GM18870 (cell line): ENCODE measurements at regions not wholly inside any gene's neighbourhood (a gene's known extent, or its start where the extent isn't known, plus 50 kb on each side); places are given as distances from the start of the nearest gene placed in this dataset.

Experiments
- ATAC-seq: cut with Tn5 transposase; IDR thresholded peaks from one replicate; pipeline ENCODE4 v1.9.1; 2021; ENCODE audit warnings: moderate library complexity; ENCODE audit not compliant: unreplicated experiment

GRCh38 chr17:12287953-12288352, 267.3 kb downstream of the MAP2K4 start:
- ATAC-seq, result no peak

DNA sequence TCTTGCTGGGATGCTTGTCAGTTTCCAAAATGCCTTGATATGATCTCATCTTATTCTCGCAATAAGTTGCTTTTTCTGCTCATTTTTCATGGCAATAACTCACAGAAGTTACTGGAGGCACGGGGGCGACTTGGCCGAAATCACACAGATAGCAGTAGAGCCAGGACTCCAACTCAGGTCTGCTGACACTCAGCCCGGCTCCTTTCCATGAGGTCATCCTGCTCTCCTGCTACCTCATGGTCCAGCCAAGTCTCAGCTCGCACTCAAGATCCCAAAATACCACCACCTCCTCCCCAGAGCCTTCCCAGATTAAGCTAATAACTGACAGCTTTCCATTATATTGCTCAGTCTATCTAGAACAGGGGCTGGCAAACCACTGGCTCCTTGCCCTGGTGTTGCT, 269.5 kb downstream of the MAP2K4 start:
- ATAC-seq, result no peak

DNA sequence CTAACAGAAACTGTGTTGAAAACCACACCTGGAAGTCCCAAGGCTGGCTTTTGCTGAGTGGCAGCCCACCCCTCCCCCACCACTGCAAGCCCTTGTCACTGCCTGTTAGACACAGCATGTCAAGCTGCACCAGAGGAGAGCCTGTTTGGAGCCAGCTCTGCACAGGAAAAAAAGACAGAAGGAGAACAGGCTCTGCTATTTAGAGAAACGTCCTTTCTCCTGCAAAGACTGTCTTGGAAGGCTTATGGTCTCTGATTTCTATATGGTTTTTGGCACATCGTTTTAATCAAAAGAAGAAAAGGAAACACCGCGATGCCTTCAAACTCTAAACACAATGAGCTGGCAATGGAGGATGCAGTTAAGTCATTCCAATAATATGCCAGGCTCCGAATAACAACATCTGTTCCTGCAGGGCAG, 275.5 kb downstream of the MAP2K4 start:
- ATAC-seq, result no peak

GRCh38 chr17:12301551-12301950, 280.9 kb downstream of the MAP2K4 start:
- ATAC-seq, result no peak

GRCh38 chr17:12302711-12303110, 282.0 kb downstream of the MAP2K4 start:
- no peak for ATAC-seq

- no peak for ATAC-seq
Measured at GRCh38 chr17:12310811-12311210, 290.1 kb downstream of the MAP2K4 start.

- no peak for ATAC-seq
Measured at GRCh38 chr17:12312692-12313091, 292.0 kb downstream of the MAP2K4 start.

DNA sequence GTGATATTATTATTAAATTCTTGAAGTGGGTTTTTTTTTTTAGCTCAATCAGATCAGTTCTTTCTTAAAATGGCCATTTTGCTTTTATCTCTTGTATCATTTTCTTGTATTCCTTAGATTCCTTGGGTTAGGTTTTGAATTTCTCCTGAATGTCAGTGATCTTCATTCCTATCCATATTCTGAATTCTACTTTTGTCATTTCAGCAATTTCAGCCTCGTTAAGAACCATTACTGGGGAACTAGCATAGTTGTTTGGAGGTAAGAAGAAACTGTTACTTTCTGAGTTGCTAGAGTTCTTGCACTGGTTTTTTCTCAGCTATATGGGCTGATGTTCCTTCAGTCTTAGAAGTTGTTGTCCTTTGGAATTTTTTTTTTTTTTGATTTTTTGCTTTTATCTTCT, 293.1 kb downstream of the MAP2K4 start:
- ATAC-seq, result no peak

DNA sequence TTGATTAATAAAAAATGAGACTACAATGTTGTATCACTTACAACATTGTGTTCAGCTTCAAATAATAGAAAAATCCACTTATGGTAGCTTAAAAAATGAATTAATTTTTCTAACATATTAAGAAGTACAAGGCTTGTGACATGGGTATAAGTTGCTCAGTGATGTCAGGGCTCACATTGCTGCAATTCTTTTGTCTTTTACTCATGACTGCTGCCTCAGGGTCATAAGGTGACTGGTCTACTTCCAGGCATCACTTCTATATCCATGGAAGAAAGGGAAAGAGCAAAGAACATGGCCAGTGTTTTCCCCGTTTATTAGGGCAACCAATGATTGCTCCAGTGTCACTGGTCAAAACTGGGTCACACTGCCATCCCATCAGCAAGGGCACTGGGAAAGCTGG, 295.3 kb downstream of the MAP2K4 start:
- no peak for ATAC-seq

DNA sequence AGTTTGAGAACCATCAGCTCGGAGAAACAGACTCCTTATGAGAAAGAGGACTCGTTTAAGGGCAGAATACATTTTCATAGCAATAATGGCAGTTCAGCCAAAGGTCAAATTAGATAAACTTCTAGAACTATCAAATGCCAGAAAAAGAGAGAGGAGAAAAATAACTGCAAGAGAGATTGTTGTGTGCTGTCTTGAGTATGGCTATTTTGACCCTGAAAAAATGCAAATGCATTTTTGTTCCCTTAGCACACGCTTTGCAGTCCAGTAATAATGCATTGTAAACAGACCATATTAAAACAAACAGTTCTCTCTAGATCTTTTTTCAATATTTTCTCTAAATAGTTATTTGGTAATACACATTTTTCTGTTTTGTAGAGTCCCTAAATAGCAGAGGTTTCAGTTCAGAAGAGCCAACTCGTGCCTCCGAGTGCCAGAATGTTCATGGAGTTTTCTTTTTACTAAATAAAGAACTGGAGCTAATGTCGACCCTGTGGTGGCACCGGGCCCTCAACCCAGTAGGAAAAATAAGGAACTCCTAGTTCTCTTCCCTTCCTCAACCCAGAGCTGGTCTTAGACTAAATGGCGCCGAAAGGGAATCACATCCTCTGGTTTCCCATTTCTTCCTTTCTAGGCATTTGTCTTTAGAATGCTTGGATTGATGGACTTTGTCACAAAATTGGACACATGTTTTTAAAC, 298.0 kb downstream of the MAP2K4 start:
- ATAC-seq, result no peak

DNA sequence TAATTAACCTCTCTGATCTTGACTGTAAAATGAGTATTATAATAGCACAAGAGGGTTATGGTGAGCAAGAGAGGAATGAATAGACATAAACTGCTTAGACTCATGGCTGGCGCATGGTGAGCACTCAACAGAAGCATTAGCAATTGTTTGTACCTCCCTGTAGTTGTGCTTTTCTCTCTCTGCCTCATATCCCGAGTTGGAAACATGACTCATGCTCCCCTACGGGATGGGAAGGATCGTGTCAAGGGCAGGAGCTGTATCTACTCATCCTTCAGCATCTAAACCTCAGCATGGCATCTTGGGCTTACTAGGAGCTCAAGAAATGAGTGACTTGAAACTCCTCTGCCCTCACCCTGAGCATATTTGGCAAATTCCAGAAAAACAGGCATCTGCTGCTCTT, 299.6 kb downstream of the MAP2K4 start:
- no peak for ATAC-seq

DNA sequence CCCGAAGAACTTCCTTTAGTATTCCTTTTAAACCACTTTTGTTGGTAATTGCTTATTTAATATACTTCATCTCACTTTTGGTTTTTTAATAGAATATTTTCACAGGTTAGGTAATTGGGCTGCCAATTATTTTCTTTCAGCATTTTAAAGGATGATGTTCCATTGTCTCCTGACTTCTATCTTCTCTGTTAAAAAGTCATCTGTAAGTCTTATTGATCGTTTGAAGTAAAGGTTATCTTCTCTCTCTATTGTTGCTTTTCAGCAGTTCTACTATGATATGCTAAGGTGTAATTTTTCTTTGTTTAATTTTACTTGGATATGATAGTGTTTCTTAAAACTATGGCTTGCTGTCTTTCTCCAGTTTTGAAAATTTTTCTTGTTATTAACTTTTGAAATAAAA, 307.5 kb downstream of the MAP2K4 start:
- ATAC-seq, result no peak

- no peak for ATAC-seq
Measured at GRCh38 chr17:12330456-12330855, 309.8 kb downstream of the MAP2K4 start.

DNA sequence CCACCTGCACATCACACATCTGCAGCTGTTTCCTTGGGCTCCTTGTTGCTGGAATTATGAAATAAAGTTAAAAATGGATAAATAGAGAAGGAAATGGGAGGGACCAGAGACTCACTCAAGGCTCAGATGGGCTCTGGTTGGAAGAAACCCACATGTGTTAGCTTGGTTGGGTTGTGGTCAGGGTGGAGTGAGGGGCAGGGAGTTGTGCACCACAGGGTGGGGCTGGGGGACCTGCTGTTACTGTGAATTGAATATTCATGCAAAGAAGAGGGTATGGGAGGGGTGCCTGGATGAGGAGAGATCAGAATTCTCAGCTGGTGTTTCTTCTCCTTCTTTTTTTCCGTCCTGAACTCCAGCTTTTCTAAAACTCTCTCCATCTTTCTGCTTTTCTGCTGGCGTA, 320.7 kb downstream of the MAP2K4 start:
- no peak for ATAC-seq

DNA sequence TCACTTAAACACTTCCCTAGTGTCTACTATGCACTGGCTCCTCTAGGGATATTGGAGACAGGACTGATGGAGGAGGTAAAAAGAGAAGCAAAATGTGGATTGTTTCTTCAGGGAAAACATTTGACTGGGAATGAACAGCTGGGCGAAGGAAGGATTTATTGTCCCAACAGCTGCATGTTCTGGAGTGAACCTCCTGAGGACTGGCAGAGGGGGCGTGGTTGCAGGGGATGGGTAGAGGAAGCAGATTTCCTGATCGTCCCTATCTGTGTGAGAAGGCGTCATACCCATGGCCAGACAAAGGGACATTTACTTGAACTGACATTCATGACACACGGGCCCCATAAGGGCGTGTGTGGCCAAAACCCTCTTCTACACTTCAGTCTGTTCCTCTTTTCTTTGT, 321.5 kb downstream of the MAP2K4 start:
- no peak for ATAC-seq

DNA sequence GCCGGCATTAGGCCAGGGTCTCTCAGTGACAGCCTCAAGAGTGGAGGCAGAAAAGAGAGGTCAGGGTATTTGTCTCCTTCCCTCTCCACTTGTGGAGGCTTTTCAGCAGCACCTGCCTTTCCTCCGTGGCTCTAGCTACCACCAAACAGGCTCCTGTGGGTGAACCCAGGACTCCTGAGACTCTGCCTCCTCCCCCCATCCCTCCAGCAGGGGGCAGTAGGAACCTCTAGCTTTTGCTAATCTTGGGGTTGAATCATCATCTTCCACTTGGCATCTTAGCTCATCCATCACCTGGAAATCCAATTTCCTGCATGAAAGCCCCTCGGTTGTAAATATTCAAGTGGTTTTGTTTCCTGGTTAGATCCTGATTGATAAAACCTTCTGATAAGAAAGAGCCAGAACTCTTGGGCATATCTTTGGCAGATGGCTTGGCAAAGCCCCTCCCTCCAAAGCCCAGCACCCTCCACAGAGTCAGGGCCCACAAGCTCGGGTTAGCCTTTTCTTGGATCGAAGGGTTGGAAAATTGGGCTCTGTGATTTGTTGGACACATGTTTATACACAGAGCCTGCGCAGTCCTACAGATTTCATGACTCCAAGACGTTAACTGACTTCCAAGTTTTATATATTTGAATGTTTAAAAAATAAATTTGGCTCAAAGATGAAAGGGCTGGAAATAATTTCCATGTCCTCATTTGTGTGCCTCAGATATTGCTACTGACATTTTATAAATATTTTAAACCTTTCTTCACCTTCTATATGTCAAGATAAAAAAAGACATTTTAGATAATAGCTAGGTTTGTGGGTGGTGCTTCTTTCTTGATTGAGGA, 322.1 kb downstream of the MAP2K4 start:
- no peak for ATAC-seq

DNA sequence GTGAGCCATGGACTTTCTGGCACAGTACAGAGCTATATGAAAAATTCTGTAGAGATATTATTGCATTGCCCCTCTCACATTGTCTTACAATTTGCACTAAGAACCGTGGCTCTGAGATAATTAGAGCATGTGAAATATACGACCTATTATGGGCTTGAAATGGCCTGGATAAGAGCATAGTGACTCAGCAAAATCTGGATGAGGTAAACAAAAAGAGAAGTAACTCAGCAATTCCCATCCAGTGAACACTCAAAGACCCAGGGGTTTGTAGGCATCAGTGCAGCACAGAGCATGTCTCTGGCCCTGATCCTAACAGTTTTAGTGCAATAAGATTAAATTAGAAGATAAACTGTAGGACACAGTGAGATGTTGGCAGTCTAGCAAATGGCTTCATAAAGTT, 317.2 kb upstream of the MYOCD start:
- no peak for ATAC-seq

DNA sequence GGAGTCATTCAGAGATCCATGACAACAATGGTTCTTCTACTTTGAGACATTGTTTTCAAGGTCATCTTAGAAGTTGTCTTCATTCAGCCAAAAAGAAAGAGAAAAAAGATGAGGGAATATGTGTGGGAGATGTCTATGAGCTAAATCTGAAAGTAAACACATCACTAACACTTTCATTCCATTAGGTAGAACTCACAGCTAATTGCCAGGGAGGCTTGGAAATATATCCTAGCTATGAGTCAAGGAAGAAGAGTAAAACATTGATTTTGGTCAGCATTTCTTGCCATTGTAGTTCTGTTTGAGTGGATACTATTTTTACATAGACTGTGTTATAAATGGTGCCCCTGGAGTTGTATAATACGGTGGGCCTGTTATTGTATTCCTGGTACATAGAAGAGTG, 316.4 kb upstream of the MYOCD start:
- no peak for ATAC-seq

- no peak for ATAC-seq
Measured at GRCh38 chr17:12352127-12352526, 313.6 kb upstream of the MYOCD start.

- no peak for ATAC-seq
Measured at GRCh38 chr17:12357600-12357999, 308.1 kb upstream of the MYOCD start.

DNA sequence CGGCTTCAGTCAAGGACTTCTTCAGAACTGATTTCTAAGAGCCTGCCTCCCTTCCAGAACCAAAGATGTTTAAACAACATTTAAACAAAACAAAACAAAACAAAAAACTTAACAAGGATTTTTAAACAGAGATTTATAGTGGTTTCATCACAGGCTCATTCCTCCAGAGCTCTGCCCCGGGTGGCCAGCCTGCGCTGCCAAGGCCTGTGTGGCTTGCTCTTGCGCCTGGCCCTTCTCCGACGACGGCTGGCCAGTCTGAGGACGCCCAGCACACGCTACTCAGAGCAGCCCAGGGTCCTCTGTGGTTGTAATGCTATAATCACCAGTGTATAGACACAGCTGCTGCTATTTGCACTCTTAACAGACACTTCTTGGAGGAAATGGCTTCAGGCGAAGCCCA, 307.2 kb upstream of the MYOCD start:
- no peak for ATAC-seq

GRCh38 chr17:12362853-12363455, 302.7 kb upstream of the MYOCD start:
- ATAC-seq, result no peak
